Stimulated activated CD4-positive, alpha-beta T cell treated with anti-CD3 and anti-CD28 coated beads, Interleukin-15, amount 100 ng/mL, for 48 hours (primary cell): ENCODE measurements at regions not wholly inside any gene's neighbourhood (a gene's known extent, or its start where the extent isn't known, plus 50 kb on each side); places are given as distances from the start of the nearest gene placed in this dataset.

Source experiments
- DNase-seq, 2 donors: peaks; one replicate each; pipeline ENCODE4 v3.0.0-alpha.2; 2020; ENCODE audit warnings: low read depth in 2 of 2

DNA sequence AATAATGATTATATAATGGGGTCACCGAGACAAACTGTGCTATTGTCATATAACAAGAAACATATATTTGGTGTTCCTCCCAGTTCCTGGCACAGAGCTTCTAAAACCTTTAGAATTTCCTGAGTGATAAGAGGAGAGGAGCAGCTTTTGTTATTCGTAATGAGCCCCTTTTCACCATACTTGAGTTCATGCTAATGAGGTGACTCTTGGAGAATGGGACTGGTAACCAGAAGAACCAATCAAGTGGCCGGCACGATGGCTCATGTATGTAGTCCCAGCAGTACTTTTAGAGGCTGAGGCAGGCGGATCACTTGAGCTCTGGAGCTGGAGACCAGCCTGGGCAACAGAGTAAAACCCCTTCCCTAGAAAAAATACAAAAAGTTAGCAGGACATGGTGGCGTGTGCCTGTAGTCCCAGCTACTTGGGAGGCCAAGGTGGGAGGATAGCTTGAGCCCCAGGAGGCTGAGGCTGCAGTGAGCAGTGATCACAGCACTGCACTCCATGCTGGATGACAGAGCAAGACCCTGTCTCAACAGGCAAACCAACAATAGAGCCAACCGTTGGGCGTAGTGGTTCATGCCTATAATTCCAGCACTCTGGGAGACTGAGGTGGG, 62.7 kb upstream of the FTH1 start:
- no peak for DNase-seq

DNA sequence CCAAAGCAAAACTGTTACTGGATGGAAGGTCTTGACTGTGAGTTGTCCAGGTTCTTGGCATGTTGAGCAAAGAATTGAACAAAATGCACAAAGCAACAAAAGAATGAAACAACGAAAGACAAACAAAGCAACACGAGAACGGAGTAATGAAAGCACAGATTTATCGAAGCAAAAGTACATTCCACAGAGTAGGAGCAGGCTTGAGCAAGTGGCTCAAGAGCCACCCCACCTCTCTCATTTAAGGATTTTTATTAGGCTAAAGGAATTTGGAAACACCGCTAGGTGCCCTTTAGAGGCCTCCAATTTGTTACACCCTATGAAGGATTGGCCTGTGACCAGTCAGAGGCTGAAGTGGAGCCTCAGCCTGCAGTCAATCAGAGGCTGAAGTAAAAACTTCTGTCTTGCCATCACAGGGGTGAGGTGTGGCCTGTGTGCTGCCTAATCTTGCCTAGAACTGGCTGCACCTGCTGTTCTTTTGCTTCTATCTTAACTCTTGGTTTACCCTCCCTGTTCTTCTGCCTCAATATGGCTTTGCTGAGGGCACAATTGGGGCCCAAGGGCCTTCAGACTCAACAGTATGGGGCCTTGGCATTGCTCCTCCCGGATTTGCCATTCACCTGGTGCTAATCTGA, 59.4 kb upstream of the FTH1 start:
- no peak for DNase-seq

GRCh38 chr11:62025487-62026105, 58.2 kb upstream of the FTH1 start:
- peak; percentile 37 to 45 for DNase-seq

GRCh38 chr11:62024936-62025486, 57.6 kb upstream of the FTH1 start:
- DNase-seq = no peak

GRCh38 chr11:62022211-62022610, 54.8 kb upstream of the FTH1 start:
- DNase-seq = no peak

- DNase-seq = no peak
Measured at GRCh38 chr11:62020661-62021060, 53.2 kb upstream of the FTH1 start.

- DNase-seq = no peak
Measured at GRCh38 chr11:62018981-62019664, 51.7 kb upstream of the FTH1 start.

DNA sequence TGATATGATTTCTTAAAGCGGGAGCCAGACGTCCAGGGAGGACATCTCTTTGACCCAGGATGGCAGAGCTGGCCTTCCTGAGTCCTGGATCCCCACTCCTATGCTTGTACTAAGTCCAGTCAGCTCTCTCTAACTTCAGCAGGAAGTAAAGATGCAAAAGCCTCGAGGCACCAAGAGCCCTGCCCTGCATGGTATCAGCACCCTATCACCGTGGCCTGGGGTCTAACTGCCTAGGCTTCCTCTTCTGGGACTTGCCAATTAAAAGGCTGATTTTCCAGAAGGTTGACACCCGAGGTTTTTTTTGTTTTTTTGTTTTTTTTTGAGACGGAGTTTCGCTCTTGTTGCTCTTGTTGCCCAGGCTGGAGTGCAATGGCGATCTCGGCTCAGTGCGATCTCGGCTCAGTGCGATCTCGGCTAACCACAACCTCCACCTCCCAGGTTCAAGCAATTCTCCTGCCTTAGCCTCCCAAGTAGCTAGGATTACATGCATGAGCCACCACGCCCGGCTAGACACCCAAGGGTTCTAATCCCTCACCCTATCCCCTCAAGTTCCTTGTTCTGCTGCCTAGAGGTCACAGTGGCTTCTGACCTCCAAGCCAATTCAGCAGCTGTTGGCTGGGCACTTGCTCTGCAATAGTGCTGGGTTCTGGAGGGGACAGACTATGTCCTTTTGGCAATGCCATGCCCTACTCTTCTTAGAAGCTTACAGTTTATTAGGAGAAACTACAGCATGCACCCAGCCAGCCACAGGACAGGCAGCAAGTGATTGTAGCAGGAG, 50.6 kb upstream of the FTH1 start:
- DNase-seq = no peak
